ENCODE measurements at regions not wholly inside any gene's neighbourhood (a gene's known extent, or its start where the extent isn't known, plus 50 kb on each side); places are given as distances from the start of the nearest gene placed in this dataset.
"Not testable (repeated sequence)": the region's sequence is repeated elsewhere in the genome, so short reads cannot be mapped to it uniquely, and the experiment has no call there.

GRCh38 chr3:151596940-151597339 lies 136.1 kb upstream of the IGSF10 start:
- no peak for DNase-seq (ENCODE audit: low read depth)

DNA sequence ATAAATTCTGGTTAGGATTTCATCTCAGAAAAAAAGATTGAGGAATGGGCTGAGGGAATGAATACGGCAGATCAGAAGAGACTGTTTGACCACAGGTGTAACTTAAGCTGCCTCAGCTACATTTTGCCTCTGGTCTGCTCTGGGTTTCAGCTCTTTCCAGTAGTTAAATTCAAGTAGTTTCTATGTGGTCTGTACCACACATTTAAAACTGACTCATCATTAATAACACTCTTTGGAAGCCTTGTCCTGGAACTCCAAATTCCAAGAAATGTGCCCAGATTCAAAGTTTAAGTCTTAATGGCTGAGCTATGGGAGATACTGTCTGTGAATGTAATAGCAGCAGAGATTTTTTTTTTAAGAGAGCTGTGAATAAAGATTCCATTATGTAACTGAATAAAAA lies 133.1 kb upstream of the IGSF10 start:
- DNase-seq (ENCODE audit: low read depth) = no peak

GRCh38 chr3:151592287-151592686 lies 131.4 kb upstream of the IGSF10 start:
- DNase-seq (ENCODE audit: low read depth) = no peak

DNA sequence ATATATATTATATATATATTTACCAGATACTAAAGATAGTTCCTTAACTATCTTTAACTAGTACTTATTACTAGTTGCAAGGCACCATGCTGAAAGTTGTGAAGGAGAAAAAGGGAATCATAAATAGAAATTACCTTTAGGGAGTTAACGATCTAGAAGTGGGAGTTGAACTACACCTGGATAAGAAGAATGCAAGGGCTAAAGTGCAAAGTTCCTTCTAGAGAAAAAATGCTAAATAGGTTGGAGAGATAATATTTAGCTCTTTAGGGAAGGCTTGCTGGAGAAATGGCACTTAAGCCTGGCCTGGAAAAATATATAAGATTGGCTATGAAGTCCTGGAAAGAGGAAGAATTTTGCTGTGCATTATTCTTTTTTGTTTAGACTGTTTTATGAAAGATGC lies 130.6 kb upstream of the IGSF10 start:
- no peak for DNase-seq (ENCODE audit: low read depth)

DNA sequence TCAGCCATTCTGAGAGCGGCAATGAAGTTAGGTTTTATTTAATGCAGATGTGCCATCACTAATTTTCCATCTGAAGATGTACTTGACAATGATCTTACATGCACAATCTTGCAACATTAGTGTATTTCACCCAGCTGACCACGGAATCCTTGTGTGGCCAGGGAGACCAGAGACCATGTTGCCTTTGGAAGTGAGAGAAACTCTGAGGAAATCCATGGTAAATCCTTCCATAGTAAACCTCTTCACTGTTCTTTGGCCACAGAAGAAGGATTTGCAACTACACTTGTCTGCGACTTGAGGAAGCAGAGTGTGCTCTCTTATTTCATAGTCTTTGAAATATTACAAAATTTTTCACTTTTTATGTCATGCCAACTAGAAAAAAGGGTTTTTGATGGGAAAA lies 128.4 kb upstream of the IGSF10 start:
- no peak for DNase-seq (ENCODE audit: low read depth)

- not testable (repeated sequence) for DNase-seq (ENCODE audit: low read depth)
Observed at GRCh38 chr3:151587659-151588058, 126.8 kb upstream of the IGSF10 start.

DNA sequence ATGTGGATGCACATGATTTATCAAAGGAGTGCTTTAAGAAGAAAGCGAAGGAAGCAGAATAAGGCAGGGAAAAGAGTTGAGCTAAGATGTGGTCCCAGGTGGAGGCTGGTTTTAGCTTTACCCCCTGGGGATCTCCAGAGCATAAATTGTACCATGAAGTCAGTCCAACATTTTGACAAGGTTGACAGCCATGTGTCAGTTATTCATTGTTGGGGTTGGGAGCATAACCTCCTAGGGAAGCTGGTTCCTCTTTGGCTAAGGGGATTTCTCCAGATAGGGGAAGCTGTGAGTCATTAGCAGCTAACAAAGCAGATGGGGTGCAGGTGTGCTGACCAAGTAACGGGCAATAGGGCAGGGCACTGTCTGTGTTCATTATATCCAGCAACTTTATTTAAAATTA lies 123.7 kb upstream of the IGSF10 start:
- no peak for DNase-seq (ENCODE audit: low read depth)

DNA sequence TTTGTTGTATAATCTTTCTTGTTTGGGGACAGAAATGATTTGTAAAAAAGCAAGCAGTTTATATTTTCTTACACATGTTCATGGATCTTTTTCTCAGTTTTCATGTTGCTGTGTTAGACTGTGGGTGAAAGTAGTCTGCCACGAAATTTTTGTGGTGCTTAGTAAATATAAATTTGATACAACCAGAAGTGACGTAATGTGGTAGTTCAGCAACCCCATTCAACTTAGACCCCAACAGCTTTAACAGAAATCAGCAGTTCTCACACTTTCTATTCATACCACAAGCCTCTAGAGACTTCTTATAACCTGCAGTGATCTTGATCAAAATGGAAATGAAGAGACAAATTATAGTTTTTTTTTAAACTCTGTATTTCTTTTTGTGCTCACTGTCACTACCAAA lies 120.2 kb upstream of the IGSF10 start:
- DNase-seq (ENCODE audit: low read depth) = peak; percentile 16

DNA sequence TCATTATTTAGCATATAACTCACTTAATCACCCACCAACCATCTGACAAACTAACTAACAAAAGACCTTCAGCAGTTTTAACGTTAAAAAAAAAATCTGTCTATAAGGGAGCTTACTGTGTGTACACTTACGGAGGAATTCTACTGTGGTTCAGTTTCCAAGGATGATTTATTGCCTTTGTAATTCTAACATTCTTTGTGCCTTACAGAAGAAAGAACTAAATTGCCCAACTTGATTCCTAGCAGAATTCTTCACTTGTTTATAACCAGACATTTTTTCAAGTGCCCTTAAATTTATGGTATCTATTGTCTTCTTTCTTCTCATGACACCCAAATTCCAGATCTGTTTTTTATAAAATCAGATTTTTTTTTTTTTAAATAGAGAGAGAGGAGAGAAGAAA lies 119.7 kb upstream of the IGSF10 start:
- peak; percentile 36 for DNase-seq (ENCODE audit: low read depth)

GRCh38 chr3:151579571-151580270 lies 118.9 kb upstream of the IGSF10 start:
- no peak for DNase-seq (ENCODE audit: low read depth)

- DNase-seq (ENCODE audit: low read depth) = no peak
Observed at GRCh38 chr3:151578495-151578894, 117.6 kb upstream of the IGSF10 start.

- DNase-seq (ENCODE audit: low read depth) = no peak
Observed at GRCh38 chr3:151576511-151577137, 115.8 kb upstream of the IGSF10 start.

- DNase-seq (ENCODE audit: low read depth) = no peak
Observed at GRCh38 chr3:151568184-151568583, 107.3 kb upstream of the IGSF10 start.

DNA sequence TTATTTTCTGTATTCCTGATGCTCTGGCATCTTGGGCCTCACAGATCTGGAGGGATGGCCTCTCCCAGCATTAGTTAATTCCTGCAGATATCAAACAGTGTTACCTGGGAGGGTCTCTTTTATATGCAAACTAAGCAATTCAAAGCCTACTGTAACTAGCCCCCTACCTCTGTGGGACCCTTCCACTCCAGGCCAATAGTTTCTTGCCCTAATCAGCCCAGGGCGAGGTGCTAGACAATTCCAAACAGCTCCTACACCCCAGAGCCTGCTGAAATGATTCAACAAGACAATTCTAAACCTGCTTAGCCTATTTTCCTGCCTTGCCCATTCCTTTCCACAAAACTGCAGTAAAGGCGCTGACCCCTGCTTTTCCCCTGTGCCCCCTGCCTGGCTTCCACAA lies 106.6 kb upstream of the IGSF10 start:
- DNase-seq (ENCODE audit: low read depth) = no peak

- no peak for DNase-seq (ENCODE audit: low read depth)
Observed at GRCh38 chr3:151564261-151564660, 103.4 kb upstream of the IGSF10 start.

DNA sequence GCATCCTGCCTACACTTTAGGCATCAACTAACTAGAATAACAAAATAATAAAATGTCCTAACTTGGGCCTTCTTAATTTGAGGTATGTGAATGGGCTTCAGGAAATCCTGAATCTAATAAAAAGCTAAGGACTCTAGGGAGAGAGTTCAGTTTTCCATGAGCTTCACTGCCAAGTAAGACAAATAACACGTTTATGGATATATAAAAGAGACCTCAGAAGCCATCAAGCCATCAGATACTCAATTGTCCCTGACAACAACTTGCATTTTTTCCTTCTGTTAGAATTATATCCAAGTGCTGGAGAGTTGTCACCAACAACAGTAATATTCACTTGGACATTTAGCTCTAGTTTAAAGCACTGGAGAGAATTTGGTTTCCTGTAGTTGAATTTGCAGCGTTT lies 102.4 kb upstream of the IGSF10 start:
- DNase-seq (ENCODE audit: low read depth) = no peak

DNA sequence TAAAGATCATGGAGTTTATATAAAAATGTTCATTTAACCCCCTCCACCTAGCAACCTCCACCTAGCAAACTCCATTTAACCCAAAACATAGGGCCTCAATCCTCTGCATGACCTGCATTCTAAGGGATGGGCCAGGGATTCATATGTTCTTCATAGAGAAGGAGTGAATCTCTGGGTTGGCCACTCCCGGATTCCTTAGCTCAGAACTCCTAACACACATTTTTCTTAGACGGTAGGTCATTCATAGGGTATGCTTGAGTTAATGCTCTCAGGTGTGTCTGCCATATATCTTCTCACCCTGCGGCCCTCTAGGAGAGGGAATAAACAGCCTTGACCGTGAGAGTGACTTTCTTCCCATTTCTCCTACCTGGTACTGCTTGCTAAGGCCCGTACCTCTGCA lies 102.0 kb upstream of the IGSF10 start:
- DNase-seq (ENCODE audit: low read depth) = no peak

GRCh38 chr3:151561878-151562277 lies 101.0 kb upstream of the IGSF10 start:
- no peak for DNase-seq (ENCODE audit: low read depth)

- no peak for DNase-seq (ENCODE audit: low read depth)
Observed at GRCh38 chr3:151560738-151561137, 99.9 kb upstream of the IGSF10 start.

DNA sequence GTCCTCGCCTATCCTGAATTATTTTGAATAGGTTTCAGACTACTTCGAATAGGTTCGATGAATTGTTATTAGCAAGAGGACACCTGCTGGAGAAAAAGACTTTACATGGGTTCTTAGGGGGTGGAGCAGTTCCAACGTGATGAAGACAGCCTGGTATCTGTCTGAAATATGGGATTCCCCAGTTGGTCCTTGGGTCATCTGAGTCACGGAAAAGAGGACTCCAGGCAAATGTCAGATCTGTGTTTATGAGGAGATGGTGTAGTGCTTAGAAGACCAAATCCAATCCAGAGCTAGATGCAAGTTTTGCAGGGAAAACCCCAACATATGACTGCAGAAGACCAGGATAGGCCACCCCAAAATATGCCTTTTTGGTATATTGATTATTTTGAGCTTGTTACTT lies 98.9 kb upstream of the IGSF10 start:
- DNase-seq (ENCODE audit: low read depth) = no peak

DNA sequence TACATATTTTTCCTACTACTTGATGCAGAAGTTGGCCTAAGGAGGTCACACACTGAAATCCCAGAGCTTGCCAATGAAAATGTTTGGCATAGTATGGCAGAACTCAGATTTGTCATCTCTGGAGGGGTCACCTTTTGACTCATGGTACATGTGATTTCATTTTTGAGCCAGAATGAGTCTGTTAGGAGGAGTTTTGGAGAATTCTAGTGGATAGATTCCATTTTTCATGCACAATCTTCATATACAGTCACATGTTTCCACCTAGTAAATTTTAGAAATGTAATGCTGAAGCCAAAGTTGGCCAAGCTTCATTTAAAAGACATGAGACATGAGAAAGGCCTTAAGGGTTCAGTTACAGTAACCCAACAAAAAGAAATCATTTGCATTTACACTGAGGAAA lies 97.8 kb upstream of the IGSF10 start:
- DNase-seq (ENCODE audit: low read depth) = no peak

DNA sequence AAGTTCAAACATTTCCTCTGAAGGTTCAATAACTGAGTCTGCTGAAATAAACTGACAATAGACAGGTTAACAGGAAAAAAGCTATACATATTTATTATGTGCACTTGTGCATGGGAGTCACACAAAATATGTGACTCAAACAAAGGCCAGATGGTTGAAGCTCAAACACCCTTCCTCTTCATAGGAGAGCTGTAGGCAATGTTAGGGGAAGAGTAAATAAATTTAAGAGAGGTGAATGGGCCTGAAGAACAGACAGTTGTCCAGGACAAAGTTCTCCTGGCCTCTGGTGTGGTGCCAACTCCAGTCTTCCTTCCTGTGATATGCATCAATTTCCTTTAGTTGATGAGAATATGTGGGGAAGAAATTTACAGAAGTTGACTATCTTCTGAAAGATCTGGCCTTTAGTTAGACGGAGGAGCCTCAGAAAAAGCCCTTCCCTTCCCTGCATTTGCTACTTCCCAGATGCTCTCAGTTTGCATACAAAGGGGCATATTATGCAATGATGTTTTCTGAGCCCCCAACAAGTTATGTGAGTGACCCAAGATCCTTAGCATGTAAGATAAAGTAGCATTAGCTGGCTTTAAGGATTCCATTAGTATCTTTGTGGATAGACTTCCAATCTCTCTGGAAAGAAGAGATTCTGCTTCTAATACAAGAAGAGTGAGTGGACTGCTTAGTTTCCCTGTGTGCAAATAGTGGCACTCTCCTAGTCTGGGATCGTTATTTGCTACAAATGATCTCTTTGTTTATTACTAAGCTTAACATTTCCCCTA lies 96.4 kb upstream of the IGSF10 start:
- DNase-seq (ENCODE audit: low read depth) = no peak

DNA sequence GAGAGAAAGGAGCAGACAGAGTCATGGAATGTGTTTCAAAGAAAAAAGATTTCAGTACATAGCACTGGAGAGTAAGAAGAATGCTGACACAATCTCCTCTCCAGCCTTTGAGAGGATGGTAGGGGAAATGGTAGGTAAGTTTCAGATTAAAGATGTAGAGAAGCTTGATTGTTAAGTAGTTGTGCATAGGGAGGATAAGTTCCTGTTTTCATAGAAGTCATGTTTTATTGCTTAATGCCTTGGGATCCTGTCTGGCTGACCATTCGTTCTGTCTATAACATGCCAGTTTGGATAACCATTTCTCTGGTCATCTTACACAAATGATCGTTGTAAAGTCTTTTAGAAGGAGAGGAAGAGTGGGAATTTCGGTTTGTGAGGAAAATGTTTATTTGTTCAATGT lies 95.7 kb upstream of the IGSF10 start:
- no peak for DNase-seq (ENCODE audit: low read depth)
